Astrocyte of the cerebellum (primary cell): ENCODE measurements at regions not wholly inside any gene's neighbourhood (a gene's known extent, or its start where the extent isn't known, plus 50 kb on each side); places are given as distances from the start of the nearest gene placed in this dataset.

Source experiments
- DNase-seq: peaks from one replicate; pipeline ENCODE4 v3.0.0-alpha.2; 2011; ENCODE audit warnings: low read depth
- H3K4me3 ChIP-seq: 2 replicates; pipeline ENCODE4 v1.5.1; 2011; ENCODE audit warnings: mild to moderate bottlenecking, low read depth, low read length, moderate library complexity
- in situ Hi-C: cut with HindIII; loops from 2 replicates; pipeline ENCODE4 v1.10.0; 2017; ENCODE audit warnings: low sequenced_read_pairs
- TF ChIP-seq, protein P1 (sequence below): IDR thresholded peaks from 2 replicates; pipeline ENCODE4 v1.5.1; 2012; ENCODE audit warnings: low read length, low read depth, moderate library complexity, mild to moderate bottlenecking; ENCODE audit errors: missing control alignments

DNA sequence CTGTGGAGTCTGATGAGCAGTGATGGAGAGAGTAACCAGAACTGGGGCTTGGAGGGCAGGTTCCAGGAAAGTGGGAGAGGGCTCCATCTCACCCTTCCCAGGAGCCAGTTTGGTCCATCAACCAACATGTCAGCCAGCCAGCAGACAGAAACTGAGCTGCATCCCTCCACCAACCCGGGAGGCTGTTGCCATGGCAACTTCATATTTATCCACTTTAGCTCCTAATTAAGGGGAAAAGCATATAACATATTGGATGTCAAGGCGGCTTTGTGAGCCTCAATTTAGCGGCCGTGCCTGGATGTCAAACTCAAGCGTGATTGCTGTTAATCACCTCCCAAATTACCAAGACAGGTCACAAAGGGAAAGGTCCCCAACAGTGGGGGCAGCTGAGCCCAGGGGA, 81.5 kb upstream of the ARAP3 start:
- in situ Hi-C loops: no loop called here
- no peak for DNase-seq
- H3K4me3 ChIP-seq: no peak overlapping the region
- TF ChIP-seq, protein P1, sequence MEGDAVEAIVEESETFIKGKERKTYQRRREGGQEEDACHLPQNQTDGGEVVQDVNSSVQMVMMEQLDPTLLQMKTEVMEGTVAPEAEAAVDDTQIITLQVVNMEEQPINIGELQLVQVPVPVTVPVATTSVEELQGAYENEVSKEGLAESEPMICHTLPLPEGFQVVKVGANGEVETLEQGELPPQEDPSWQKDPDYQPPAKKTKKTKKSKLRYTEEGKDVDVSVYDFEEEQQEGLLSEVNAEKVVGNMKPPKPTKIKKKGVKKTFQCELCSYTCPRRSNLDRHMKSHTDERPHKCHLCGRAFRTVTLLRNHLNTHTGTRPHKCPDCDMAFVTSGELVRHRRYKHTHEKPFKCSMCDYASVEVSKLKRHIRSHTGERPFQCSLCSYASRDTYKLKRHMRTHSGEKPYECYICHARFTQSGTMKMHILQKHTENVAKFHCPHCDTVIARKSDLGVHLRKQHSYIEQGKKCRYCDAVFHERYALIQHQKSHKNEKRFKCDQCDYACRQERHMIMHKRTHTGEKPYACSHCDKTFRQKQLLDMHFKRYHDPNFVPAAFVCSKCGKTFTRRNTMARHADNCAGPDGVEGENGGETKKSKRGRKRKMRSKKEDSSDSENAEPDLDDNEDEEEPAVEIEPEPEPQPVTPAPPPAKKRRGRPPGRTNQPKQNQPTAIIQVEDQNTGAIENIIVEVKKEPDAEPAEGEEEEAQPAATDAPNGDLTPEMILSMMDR: no peak

GRCh38 chr5:141762790-141763368, 80.8 kb upstream of the ARAP3 start:
- TF ChIP-seq, protein P1: no peak
- in situ Hi-C loops: no loop called here
- DNase-seq: no peak
- H3K4me3 ChIP-seq: no peak overlapping the region

- in situ Hi-C loops: no loop called here
- no peak overlapping the region for H3K4me3 ChIP-seq
- no peak for DNase-seq
- TF ChIP-seq, protein P1: no peak
Observed at GRCh38 chr5:141762316-141762715, 80.3 kb upstream of the ARAP3 start.

GRCh38 chr5:141760753-141761152, 78.7 kb upstream of the ARAP3 start:
- DNase-seq: no peak
- TF ChIP-seq, protein P1: no peak
- in situ Hi-C loops: no loop called here
- H3K4me3 ChIP-seq: no peak overlapping the region

DNA sequence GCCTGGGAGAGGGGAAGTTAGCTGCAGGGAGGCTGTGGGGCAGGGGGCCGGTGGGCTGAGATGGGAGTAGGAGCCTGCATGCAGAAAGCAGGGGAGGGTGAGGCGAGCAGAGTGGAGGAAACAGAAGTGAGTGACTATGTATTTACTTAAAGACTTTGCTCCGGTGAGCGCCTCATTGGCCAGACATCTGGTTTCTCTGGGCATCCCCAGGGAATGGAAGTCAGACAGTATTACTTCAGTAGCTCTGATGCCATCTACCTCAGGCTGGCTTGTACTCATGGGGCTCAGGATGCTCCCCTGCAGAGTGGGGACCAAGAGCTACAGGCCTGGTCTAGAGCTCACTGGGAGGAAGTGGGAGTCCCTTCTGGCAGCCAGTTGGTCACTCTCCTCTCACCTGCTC, 78.2 kb upstream of the ARAP3 start:
- TF ChIP-seq, protein P1: no peak
- H3K4me3 ChIP-seq: no peak overlapping the region
- DNase-seq: no peak
- in situ Hi-C loops: no loop called here

GRCh38 chr5:141758310-141758998, 76.4 kb upstream of the ARAP3 start:
- no peak for DNase-seq
- in situ Hi-C loops: no loop called here

More at GRCh38 chr5:141758310-141758998, 76.4 kb upstream of the ARAP3 start:
- TF ChIP-seq, protein P1: no peak
- no peak overlapping the region for H3K4me3 ChIP-seq
